ENCODE measurements at regions not wholly inside any gene's neighbourhood (a gene's known extent, or its start where the extent isn't known, plus 50 kb on each side); places are given as distances from the start of the nearest gene placed in this dataset.

DNA sequence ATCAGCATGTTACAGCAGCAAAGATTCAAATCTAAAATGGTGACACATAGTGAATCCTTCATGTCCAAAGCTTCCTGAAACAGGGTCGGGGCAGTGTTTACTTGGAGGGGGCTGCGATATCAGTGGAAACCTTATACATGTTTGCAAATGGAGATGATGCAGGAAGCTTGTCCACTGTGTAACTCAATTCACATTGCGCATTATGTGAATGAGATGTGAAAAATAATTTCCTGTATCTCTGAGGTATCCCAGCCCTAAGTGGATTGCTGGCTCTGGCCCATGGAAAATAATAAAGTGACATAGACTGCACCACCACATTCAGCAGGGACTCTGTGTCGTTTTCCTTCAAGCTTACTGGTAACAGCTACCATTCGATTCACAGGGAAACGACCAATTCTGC lies 505.5 kb downstream of the GALR1 start:
- no peak for DNase-seq
- no peaks in the 10 kb centered on the region for H3K36me3 Mint-ChIP-seq (ENCODE audit: low read depth)
- no peaks in the 10 kb centered on the region for H3K4me1 Mint-ChIP-seq
- no peak for ATAC-seq
- H3K27ac Mint-ChIP-seq = no peak overlapping the region
- H3K9me3 Mint-ChIP-seq = no peaks in the 10 kb centered on the region
- peaks cover 13% of the 10 kb centered on the region for H3K27me3 Mint-ChIP-seq
- H3K4me3 Mint-ChIP-seq = no peak overlapping the region

DNA sequence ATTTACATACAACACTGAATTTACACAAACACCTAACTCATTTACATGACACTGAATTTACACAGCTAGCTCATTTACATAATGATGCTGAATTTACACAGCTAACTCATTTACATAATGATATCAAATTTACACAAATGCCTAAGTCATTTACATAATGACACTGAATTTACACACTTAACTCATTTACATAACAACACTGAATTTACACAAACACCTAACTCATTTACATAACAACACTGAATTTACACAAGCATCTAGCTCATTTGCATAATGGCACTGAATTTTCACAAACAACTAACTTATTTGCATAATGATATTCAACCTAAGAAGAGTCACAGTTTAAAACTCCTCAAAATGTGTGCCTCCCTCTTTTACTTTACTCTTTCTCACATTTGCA lies 511.7 kb downstream of the GALR1 start:
- no peaks in the 10 kb centered on the region for H3K9me3 Mint-ChIP-seq
- ATAC-seq = no peak
- H3K36me3 Mint-ChIP-seq (ENCODE audit: low read depth) = no peaks in the 10 kb centered on the region
- peaks cover 16% of the 10 kb centered on the region for H3K27me3 Mint-ChIP-seq
- H3K4me1 Mint-ChIP-seq = no peaks in the 10 kb centered on the region
- DNase-seq = no peak
- no peak overlapping the region for H3K4me3 Mint-ChIP-seq
- no peak overlapping the region for H3K27ac Mint-ChIP-seq

- no peaks in the 10 kb centered on the region for H3K36me3 Mint-ChIP-seq (ENCODE audit: low read depth)
- no peaks in the 10 kb centered on the region for H3K9me3 Mint-ChIP-seq
- no peaks in the 10 kb centered on the region for H3K4me1 Mint-ChIP-seq
- ATAC-seq (no peak), DNase-seq (no peak)
- H3K4me3 Mint-ChIP-seq = no peak overlapping the region
- peaks cover 19% of the 10 kb centered on the region for H3K27me3 Mint-ChIP-seq
- no peak overlapping the region for H3K27ac Mint-ChIP-seq
Measured at GRCh38 chr18:77762014-77762413, 512.4 kb downstream of the GALR1 start.

DNA sequence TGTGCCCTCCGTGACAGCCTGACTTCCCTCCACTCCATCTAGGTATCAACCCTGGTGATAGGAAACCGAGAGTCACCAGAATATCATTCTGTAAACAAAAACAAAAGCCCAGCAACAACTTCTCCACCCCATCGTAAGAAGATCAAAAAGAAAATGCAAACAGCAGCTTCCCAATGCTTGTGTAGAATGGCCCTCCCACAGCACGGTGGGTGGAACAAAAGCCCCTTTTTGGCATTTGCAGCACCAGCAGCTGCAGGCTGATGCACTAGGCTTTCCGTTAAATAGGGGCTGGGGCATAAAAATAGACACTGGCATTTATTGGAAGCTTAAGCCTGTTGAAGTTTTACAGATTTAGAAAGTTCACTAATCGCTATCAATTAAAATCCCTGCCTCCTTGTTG lies 513.0 kb downstream of the GALR1 start:
- H3K4me1 Mint-ChIP-seq = no peaks in the 10 kb centered on the region
- H3K36me3 Mint-ChIP-seq (ENCODE audit: low read depth) = no peaks in the 10 kb centered on the region
- H3K27me3 Mint-ChIP-seq = peaks cover 19% of the 10 kb centered on the region
- no peak overlapping the region for H3K27ac Mint-ChIP-seq
- DNase-seq (no peak), ATAC-seq (no peak)
- H3K9me3 Mint-ChIP-seq = no peaks in the 10 kb centered on the region
- H3K4me3 Mint-ChIP-seq = no peak overlapping the region

DNA sequence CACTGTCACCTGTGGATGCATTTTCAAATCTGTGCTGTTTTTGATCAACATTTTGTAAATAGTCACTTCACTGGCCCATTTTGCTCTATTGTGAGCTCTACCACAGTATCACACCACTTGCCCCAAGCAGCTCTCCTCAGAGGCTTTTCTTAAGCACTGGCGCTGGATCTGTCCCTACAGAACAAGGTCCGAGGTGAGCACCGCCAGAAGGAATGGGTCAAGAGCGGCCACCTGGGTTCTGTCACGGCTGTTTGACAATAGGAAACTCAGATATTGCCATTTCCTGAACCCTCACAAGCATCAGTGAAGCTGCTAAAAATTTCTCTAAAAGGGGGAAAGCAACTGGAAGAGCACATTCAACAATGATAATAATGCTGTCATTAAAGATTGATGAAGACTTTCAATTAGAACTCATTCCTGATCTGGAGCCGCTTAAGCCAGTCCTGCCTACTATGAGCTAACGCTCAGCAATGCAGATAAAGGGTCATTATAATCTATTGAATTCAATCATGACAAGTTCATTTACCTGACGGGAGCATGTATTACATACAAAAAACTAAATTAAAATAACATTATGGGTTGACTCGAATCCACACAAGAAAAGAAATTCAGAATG lies 514.0 kb downstream of the GALR1 start:
- DNase-seq (no peak), ATAC-seq (no peak)
- Mint-ChIP-seq H3K4me1 (no peaks in the 10 kb centered on the region), H3K27ac (no peak overlapping the region), H3K4me3 (no peak overlapping the region), H3K9me3 (no peaks in the 10 kb centered on the region), H3K36me3 (ENCODE audit: low read depth) (no peaks in the 10 kb centered on the region), H3K27me3 (peaks cover 19% of the 10 kb centered on the region)

DNA sequence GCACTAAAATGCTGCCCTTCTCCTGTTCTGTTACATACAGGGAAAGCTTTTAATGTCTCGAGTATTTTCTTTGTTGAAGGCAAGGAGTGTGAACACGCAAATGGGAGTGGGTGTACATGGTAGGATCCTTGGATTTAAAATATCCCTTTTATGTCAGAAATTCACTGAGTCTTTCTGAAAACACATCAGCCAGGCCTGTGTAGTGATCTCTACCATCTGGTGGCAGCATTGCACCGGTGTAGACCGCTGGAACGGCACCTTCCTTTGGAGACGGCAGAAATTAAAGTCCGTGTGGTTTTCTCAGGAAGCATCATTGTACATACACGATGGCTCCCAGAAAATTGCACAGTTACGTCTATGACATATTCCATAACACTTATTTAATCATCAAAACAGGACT lies 515.8 kb downstream of the GALR1 start:
- DNase-seq = peak; percentile 7
- no peak for ATAC-seq
- Mint-ChIP-seq H3K27ac (no peak overlapping the region), H3K4me3 (no peak overlapping the region), H3K9me3 (no peaks in the 10 kb centered on the region), H3K4me1 (no peaks in the 10 kb centered on the region), H3K36me3 (ENCODE audit: low read depth) (no peaks in the 10 kb centered on the region), H3K27me3 (peaks cover 19% of the 10 kb centered on the region)

DNA sequence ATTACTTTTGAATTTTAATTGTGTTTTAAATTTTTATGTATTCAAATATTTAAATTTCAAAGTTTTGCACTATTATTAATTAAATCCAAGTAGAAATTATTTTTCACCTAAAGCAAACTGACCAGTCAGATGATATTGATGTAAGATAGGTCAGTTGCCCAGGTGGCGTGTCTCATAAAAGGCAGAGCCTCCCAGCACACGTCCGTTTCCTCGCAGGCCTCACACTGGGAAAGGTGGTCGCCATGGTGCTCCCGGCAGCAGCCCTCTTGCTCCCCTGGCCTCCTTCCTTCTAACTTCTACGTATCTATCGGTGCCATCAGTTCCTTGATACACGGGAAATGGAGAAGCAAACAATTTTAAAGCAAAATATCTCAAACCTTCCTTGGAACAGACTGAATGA lies 516.8 kb downstream of the GALR1 start:
- Mint-ChIP-seq H3K4me1 (no peaks in the 10 kb centered on the region), H3K27ac (no peak overlapping the region), H3K9me3 (no peaks in the 10 kb centered on the region), H3K27me3 (peaks cover 16% of the 10 kb centered on the region), H3K4me3 (no peak overlapping the region), H3K36me3 (ENCODE audit: low read depth) (no peaks in the 10 kb centered on the region)
- DNase-seq (no peak), ATAC-seq (no peak)

DNA sequence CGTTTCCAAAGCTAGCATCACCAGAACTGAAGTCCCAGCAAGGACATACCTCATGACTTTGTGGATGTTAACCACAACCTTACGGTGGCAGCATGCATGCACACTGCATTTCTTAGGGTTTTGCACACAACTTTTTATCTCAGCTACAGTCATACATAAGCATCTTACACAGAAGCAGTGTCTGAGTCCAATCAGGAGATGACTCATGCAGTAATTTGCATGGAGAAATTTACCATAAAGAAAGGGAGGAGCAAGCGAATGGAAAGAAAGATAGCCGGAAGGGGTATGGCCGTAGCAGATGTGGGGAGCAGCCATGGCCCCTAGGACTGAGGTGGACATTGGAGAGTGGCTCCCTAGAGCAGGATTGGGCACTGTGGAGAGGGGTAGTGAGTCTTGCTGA lies 522.5 kb downstream of the GALR1 start:
- Mint-ChIP-seq H3K27me3 (no peaks in the 10 kb centered on the region), H3K27ac (no peak overlapping the region), H3K36me3 (ENCODE audit: low read depth) (no peaks in the 10 kb centered on the region), H3K4me3 (no peak overlapping the region), H3K9me3 (no peaks in the 10 kb centered on the region), H3K4me1 (no peaks in the 10 kb centered on the region)
- ATAC-seq (no peak), DNase-seq (no peak)

DNA sequence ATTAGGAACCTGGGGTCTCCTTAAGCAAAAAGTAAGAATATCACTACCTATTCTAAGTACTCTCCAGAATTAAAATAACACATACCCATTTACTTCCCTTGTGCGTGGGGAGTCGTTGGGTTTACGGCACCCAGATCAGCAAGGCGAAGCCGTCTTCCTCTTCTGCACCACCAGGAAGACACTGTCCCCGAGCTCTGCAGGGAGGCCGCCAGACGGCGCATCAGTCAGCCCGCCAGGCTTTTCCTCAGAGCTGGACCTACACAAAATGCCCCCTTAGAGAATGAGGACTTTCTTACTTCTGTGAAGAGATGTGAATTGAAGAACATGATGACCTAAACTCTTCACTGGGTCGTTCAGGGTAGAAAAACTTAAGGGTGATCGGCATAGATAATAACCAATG lies 526.5 kb downstream of the GALR1 start:
- Mint-ChIP-seq H3K9me3 (no peaks in the 10 kb centered on the region), H3K4me3 (no peak overlapping the region)

GRCh38 chr18:77777163-77777562 lies 527.5 kb downstream of the GALR1 start:
- no peak for ATAC-seq
- Mint-ChIP-seq H3K9me3 (no peaks in the 10 kb centered on the region), H3K27ac (no peak overlapping the region), H3K4me1 (no peaks in the 10 kb centered on the region), H3K36me3 (ENCODE audit: low read depth) (no peaks in the 10 kb centered on the region), H3K27me3 (no peaks in the 10 kb centered on the region), H3K4me3 (no peak overlapping the region)
- no peak for DNase-seq

More for the DNA sequence above, 526.5 kb downstream of the GALR1 start:
- H3K27me3 Mint-ChIP-seq = no peaks in the 10 kb centered on the region
- no peak overlapping the region for H3K27ac Mint-ChIP-seq
- DNase-seq (no peak), ATAC-seq (no peak)
- no peaks in the 10 kb centered on the region for H3K36me3 Mint-ChIP-seq (ENCODE audit: low read depth)
- H3K4me1 Mint-ChIP-seq = no peaks in the 10 kb centered on the region

DNA sequence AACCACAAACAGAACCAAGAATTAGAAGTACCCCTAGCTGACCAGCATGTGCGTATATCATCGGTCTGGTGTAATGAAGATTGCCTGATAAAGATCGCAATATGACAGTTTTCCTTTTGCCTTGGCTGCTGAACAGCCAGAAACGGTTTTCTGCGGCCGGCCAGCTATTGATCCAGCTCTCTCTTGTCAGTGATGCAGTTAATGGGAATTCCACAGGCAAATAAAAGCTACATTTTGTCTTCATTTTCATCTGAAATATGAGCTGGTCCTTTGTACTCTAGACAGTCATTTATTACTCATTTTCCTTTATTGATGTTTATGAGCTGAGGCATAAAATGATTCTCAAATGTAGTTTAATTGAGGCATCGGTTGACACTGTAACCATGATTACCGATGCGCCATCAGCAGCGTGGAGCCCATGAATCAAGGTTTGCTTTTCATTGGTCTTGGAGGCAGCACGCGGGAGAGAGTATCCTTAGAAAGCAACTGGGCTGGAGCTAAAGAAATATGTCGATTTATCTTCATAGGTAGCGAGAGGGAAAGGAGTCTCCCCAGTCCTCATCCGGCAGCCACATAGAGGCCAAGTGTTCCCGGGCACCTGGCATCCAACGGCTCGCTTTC lies 535.2 kb downstream of the GALR1 start:
- H3K27ac Mint-ChIP-seq = no peak overlapping the region
- peaks cover 1% of the 10 kb centered on the region for H3K27me3 Mint-ChIP-seq
- no peak overlapping the region for H3K4me3 Mint-ChIP-seq
- no peaks in the 10 kb centered on the region for H3K4me1 Mint-ChIP-seq
- H3K9me3 Mint-ChIP-seq = peaks cover 4% of the 10 kb centered on the region
- DNase-seq (no peak), ATAC-seq (no peak)
- no peaks in the 10 kb centered on the region for H3K36me3 Mint-ChIP-seq (ENCODE audit: low read depth)

DNA sequence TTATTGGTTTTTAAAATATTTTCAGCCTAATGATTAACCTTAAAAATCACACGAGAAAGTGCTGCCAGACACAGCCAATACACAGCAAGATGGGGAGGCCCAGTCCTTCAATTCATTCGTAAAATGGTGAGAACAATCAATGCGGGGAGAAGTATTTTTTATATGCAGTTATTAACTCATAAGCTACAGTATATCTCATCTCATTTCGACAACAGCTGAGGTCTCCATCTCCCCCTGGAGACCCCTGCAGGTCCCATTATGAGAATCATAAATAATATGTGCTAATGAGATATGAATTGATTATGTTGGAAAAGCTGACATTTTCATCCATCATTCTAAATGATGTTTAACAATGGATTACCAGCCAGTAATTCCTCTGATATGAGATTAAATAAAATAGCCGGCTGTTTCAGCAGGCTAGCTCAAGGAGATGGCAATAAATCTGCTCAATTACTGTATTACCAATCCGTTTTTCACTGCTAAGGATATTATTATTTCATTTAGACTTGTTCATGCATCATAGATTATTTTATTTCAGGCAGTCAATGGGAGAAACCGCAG lies 535.8 kb downstream of the GALR1 start:
- H3K27me3 Mint-ChIP-seq = peaks cover 1% of the 10 kb centered on the region
- ATAC-seq = no peak
- H3K4me3 Mint-ChIP-seq = no peak overlapping the region
- no peak overlapping the region for H3K27ac Mint-ChIP-seq
- peaks cover 8% of the 10 kb centered on the region for H3K9me3 Mint-ChIP-seq
- DNase-seq = no peak
- H3K36me3 Mint-ChIP-seq (ENCODE audit: low read depth) = no peaks in the 10 kb centered on the region
- H3K4me1 Mint-ChIP-seq = no peaks in the 10 kb centered on the region

DNA sequence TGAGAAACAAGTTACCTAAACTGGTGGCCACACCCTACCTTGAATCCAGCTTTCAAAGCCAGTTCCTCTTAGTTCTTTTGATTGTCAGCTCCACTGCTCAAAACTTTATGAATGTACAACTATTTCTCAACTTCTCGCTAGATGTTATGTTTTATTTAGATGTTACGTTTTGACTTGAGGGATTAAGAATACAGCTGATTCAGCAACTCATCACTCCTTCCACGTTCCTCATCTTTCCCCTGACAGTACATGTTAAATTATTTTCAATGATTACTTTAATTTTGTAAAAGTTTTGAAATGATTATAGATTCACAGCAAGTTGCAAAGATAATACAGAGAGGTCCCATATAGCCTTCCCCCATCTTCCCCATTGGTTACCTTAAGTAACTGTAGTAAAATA lies 553.4 kb downstream of the GALR1 start:
- no peak overlapping the region for H3K27ac Mint-ChIP-seq
- H3K4me3 Mint-ChIP-seq = no peak overlapping the region
- ATAC-seq = no peak

GRCh38 chr18:77804382-77804781 lies 554.7 kb downstream of the GALR1 start:
- peaks cover 7% of the 10 kb centered on the region for H3K27me3 Mint-ChIP-seq
- ATAC-seq (no peak), DNase-seq (no peak)
- H3K27ac Mint-ChIP-seq = no peak overlapping the region
- H3K9me3 Mint-ChIP-seq = peaks cover 8% of the 10 kb centered on the region
- no peaks in the 10 kb centered on the region for H3K36me3 Mint-ChIP-seq (ENCODE audit: low read depth)
- H3K4me3 Mint-ChIP-seq = no peak overlapping the region
- H3K4me1 Mint-ChIP-seq = no peaks in the 10 kb centered on the region

More for the DNA sequence above, 553.4 kb downstream of the GALR1 start:
- Mint-ChIP-seq H3K4me1 (no peaks in the 10 kb centered on the region), H3K9me3 (peaks cover 11% of the 10 kb centered on the region), H3K27me3 (peaks cover 4% of the 10 kb centered on the region), H3K36me3 (ENCODE audit: low read depth) (no peaks in the 10 kb centered on the region)
- no peak for DNase-seq

GRCh38 chr18:77807650-77808049 lies 558.0 kb downstream of the GALR1 start:
- ATAC-seq = no peak
- Mint-ChIP-seq H3K27ac (no peak overlapping the region), H3K9me3 (peaks cover 8% of the 10 kb centered on the region), H3K27me3 (peaks cover 14% of the 10 kb centered on the region), H3K4me3 (no peak overlapping the region), H3K36me3 (ENCODE audit: low read depth) (no peaks in the 10 kb centered on the region), H3K4me1 (no peaks in the 10 kb centered on the region)
- DNase-seq = no peak
